ENCODE measurements at regions not wholly inside any gene's neighbourhood (a gene's known extent, or its start where the extent isn't known, plus 50 kb on each side); places are given as distances from the start of the nearest gene placed in this dataset.

DNA sequence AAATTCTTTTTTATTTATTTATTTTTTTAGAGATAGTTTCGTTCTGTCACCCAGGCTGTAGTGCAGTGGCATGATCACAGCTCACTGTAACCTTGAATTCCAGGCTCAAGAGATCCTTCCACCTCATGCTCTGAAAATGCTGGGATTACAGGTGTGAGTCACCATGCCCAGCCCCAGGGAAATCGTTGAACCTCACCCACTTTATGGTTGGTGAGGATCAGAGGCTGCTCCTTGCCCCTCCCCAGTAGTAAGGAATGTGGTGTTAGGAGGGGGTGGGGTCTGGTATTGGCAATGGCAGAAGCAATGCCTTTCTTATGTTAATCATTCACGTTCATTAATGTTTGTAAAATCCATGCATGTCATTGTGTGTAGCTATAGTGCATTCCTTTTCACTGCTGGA lies 161.9 kb downstream of the SUCLG1 start:
- TF ChIP-seq, protein P1, sequence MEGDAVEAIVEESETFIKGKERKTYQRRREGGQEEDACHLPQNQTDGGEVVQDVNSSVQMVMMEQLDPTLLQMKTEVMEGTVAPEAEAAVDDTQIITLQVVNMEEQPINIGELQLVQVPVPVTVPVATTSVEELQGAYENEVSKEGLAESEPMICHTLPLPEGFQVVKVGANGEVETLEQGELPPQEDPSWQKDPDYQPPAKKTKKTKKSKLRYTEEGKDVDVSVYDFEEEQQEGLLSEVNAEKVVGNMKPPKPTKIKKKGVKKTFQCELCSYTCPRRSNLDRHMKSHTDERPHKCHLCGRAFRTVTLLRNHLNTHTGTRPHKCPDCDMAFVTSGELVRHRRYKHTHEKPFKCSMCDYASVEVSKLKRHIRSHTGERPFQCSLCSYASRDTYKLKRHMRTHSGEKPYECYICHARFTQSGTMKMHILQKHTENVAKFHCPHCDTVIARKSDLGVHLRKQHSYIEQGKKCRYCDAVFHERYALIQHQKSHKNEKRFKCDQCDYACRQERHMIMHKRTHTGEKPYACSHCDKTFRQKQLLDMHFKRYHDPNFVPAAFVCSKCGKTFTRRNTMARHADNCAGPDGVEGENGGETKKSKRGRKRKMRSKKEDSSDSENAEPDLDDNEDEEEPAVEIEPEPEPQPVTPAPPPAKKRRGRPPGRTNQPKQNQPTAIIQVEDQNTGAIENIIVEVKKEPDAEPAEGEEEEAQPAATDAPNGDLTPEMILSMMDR (IDR thresholded peaks at IDR 0.05): no peak
- TF ChIP-seq POLR2A (IDR thresholded peaks at IDR 0.05): no peak

All from body of pancreas (tissue), 4 donors.